ENCODE measurements at regions not wholly inside any gene's neighbourhood (a gene's known extent, or its start where the extent isn't known, plus 50 kb on each side); places are given as distances from the start of the nearest gene placed in this dataset.

DNA sequence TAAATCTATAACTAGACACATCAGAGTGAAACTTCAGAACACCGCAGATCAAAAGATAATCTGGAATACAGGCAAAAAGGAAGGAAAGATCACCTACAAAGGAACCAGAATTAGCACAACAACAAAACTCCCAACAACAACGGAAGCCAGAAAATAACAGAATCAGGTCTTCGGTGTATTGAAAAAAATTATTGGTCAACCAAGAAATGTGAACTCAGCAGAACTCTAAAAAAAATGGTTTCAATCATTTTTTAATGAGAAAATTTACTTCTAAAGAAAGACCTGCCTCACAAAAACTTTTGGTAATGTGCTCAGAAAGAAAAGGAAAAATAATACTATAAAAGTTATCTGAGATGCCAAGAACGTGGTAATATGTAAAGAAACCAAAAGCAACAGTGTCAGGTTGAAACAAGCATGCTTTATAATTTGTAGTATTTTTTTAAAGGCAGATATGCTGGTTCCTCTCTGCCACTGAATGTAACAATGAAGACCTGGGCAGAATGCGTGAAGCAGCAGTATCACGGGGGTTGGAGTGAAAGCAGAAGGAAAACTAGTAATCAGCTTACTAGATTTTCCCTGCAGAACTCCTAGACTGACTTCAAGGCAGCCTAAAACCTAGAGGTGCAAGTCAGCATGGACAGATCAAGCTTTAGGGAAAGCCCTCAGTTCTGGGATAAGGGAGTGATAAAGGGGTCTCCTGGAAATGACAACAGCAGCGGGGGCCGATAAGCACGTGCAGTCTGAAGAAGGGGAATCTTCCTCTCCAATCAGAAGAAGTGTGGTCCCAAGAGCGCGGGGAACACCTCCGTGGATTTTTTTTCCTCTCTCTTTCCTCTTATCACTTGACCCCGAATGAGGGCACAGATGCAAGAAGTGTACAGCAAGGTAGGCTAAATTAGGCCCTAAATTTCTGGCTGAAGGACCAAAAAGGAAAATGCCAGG is 80.9 kb upstream of the TEKT1 start:
- TF ChIP-seq, protein P1, sequence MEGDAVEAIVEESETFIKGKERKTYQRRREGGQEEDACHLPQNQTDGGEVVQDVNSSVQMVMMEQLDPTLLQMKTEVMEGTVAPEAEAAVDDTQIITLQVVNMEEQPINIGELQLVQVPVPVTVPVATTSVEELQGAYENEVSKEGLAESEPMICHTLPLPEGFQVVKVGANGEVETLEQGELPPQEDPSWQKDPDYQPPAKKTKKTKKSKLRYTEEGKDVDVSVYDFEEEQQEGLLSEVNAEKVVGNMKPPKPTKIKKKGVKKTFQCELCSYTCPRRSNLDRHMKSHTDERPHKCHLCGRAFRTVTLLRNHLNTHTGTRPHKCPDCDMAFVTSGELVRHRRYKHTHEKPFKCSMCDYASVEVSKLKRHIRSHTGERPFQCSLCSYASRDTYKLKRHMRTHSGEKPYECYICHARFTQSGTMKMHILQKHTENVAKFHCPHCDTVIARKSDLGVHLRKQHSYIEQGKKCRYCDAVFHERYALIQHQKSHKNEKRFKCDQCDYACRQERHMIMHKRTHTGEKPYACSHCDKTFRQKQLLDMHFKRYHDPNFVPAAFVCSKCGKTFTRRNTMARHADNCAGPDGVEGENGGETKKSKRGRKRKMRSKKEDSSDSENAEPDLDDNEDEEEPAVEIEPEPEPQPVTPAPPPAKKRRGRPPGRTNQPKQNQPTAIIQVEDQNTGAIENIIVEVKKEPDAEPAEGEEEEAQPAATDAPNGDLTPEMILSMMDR (IDR thresholded peaks at IDR 0.05; ENCODE audit: extremely low read depth, missing control alignments), result no peak
- DNase-seq (ENCODE audit: low spot score), result no peak

DNA sequence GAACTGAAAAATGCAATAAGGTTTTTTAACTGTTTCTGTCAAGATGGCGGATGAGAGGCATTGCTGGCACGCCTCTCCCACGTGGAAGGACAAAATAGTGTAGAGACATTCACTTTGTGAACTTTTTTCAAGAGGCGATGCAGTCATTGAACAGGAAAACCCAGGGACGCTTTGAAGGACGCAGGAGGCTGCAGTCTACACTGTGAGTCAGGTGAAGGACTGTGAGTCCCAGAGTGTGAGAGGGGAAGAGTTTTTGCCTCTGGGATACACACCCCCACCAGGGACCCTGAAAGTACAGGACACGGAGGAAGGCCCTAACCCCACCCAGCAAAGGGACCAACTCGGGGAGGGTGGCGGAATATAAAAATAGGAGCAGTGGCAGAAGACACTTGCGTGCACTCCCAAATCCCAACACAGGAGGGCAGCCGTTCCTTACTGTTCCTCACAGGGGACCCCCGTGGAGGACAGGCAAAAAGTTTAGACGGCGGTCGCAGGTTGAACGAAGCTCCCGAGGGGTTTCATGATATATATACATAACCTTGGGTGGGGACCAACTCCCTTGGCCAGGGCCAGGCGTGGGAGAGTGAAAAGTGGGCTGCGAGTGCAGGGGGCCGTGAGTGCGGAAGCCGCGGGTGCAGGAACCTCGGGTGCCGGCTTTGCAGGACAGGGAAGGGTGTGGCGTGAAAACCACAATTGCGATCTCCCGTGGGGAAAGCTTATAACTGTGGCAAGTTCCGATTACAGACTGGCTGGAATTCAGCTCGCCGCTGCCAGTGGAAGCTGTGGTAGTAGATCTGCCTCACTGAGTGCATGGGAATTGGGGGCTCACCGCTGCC is 82.0 kb upstream of the ALOX12 start:
- DNase-seq (ENCODE audit: low spot score), result peak; percentile 76
- TF ChIP-seq, protein P1 (IDR thresholded peaks at IDR 0.05; ENCODE audit: extremely low read depth, missing control alignments), result peak; percentile 76

DNA sequence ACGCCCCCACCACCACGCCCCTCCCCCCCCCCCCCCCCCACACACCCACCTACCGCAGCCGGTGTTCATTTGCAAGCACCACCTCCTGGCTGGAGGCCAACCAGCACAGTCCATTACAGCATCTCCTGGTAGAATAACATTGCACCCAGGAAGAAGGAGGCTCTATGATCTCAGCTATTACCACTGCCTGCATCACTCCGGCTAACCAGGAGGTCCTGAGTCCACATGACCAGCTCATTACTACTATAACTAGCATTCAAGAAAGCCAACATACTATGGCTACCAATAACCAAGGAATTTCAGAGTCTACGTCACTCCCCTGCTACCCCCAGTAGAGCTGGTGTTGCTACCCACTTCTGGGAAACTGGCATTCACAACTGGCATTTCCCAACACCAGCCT is 81.1 kb upstream of the ALOX12 start:
- TF ChIP-seq, protein P1 (IDR thresholded peaks at IDR 0.05; ENCODE audit: extremely low read depth, missing control alignments), result no peak
- no peak for DNase-seq (ENCODE audit: low spot score)

DNA sequence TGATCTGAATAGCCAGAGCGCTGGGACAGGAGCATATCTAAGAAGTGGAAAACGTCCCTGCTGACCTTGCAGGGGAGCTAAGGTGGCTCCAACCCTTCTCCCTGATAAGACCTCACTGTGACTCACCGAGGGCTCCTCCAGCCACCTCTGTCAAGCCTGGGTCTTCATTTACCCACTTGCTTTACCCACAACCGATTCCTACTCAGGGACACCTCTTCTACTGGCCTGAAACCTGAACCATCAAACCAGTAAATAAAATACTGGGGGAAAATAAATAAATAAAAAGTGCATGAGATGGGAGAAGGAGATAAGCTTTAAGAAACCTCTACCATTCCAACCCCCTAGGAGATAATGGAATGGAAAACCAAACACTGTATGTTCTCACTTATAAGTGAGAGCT is 80.2 kb upstream of the ALOX12 start:
- TF ChIP-seq, protein P1 (IDR thresholded peaks at IDR 0.05; ENCODE audit: extremely low read depth, missing control alignments), result no peak
- no peak for DNase-seq (ENCODE audit: low spot score)

DNA sequence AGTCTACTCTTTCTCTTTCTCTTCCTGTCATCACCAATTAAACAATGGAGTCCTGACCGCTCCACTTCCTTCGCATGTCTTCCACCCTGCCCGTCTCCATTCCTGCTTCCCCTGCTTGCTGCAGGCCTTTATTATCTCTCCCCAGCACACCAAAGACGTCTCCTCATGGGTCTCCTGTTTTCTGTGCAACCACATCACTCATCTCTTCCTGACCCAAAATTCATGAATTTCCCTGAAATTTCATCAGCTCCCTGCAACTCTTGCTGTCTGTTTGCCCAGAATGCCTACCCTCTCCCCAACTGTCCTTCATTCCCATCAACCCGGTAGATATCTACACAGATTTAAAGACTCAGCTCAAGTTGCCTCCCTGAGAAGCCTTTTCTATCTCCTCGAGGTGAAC is 76.7 kb upstream of the ALOX12 start:
- DNase-seq (ENCODE audit: low spot score), result no peak
- TF ChIP-seq, protein P1 (IDR thresholded peaks at IDR 0.05; ENCODE audit: extremely low read depth, missing control alignments), result no peak

DNA sequence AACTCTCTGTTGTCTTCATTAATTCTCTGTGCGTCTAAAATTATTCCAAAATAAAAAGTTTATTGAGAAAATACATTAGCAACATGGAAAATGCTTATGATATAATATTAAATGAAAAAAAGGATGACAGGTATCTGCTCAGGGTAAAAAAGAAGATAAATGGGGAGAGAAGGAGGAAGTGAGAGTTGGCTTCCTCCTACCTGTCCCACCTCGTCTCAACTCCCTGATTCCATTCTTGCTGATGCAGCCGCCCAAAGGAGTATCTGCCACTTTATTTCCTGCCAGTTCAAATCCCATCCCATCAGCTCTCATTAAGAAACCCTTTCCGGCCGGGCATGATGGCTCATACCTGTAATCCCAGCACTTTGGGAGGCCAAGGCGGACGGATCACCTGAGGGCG is 72.5 kb upstream of the ALOX12 start:
- DNase-seq (ENCODE audit: low spot score), result no peak
- TF ChIP-seq, protein P1 (IDR thresholded peaks at IDR 0.05; ENCODE audit: extremely low read depth, missing control alignments), result no peak

DNA sequence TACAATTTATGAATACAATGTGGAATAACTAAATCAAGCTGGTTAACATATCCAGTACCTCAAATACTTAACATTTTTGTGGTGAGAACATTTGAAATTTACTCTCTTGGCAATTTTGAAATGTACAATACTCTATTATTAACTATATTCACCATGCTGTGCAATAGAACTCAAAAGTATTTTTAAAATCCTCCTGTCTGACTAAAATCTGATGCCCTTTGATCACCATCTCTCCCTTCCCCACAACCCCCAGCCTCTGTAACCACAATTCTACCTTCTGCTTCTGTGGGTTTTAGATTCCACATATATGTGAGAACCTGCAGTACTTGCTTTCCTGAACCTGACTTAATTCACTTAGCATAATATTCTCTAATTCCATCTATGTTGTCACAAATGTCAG is 71.6 kb upstream of the ALOX12 start:
- TF ChIP-seq, protein P1 (IDR thresholded peaks at IDR 0.05; ENCODE audit: extremely low read depth, missing control alignments), result no peak
- DNase-seq (ENCODE audit: low spot score), result no peak

Measured in GM20000 (cell line).